Dedifferentiated amniotic fluid mesenchymal stem cell (primary cell): ENCODE measurements at regions not wholly inside any gene's neighbourhood (a gene's known extent, or its start where the extent isn't known, plus 50 kb on each side); places are given as distances from the start of the nearest gene placed in this dataset.
"Not testable (repeated sequence)": the region's sequence is repeated elsewhere in the genome, so short reads cannot be mapped to it uniquely, and the experiment has no call there.

Experiments used
- DNase-seq: peaks from one replicate; pipeline ENCODE4 v3.0.0-alpha.2; 2016; ENCODE audit errors: extremely low spot score

GRCh38 chr7:4437916-4438315 is 244.2 kb upstream of the FOXK1 start:
- no peak for DNase-seq

GRCh38 chr7:4438723-4439245 is 243.3 kb upstream of the FOXK1 start:
- DNase-seq: no peak

- DNase-seq: no peak
Observed at GRCh38 chr7:4439444-4439843, 242.7 kb upstream of the FOXK1 start.

GRCh38 chr7:4444106-4444505 is 238.0 kb upstream of the FOXK1 start:
- DNase-seq: no peak

GRCh38 chr7:4445777-4446176 is 236.3 kb upstream of the FOXK1 start:
- DNase-seq: no peak

- DNase-seq: no peak
Observed at GRCh38 chr7:4449263-4449662, 232.8 kb upstream of the FOXK1 start.

GRCh38 chr7:4450483-4450882 is 231.6 kb upstream of the FOXK1 start:
- DNase-seq: no peak

GRCh38 chr7:4460597-4460996 is 221.5 kb upstream of the FOXK1 start:
- DNase-seq: no peak

- DNase-seq: no peak
Observed at GRCh38 chr7:4461531-4461930, 220.6 kb upstream of the FOXK1 start.

- DNase-seq: no peak
Observed at GRCh38 chr7:4468320-4469102, 213.6 kb upstream of the FOXK1 start.

GRCh38 chr7:4470246-4470645 is 211.8 kb upstream of the FOXK1 start:
- no peak for DNase-seq

- no peak for DNase-seq
Observed at GRCh38 chr7:4472728-4473127, 209.4 kb upstream of the FOXK1 start.

- no peak for DNase-seq
Observed at GRCh38 chr7:4479367-4480039, 202.6 kb upstream of the FOXK1 start.

- not testable (repeated sequence) for DNase-seq
Observed at GRCh38 chr7:4480131-4480530, 202.0 kb upstream of the FOXK1 start.

- DNase-seq: no peak
Observed at GRCh38 chr7:4483851-4484250, 198.2 kb upstream of the FOXK1 start.

- DNase-seq: no peak
Observed at GRCh38 chr7:4484545-4484944, 197.6 kb upstream of the FOXK1 start.

- no peak for DNase-seq
Observed at GRCh38 chr7:4486907-4487306, 195.2 kb upstream of the FOXK1 start.

GRCh38 chr7:4496911-4497310 is 185.2 kb upstream of the FOXK1 start:
- DNase-seq: not testable (repeated sequence)

GRCh38 chr7:4500812-4501211 is 181.3 kb upstream of the FOXK1 start:
- DNase-seq: no peak

- DNase-seq: not testable (repeated sequence)
Observed at GRCh38 chr7:4507886-4508285, 174.2 kb upstream of the FOXK1 start.

- no peak for DNase-seq
Observed at GRCh38 chr7:4513450-4513849, 168.6 kb upstream of the FOXK1 start.

GRCh38 chr7:4519819-4520520 is 162.1 kb upstream of the FOXK1 start:
- no peak for DNase-seq

- DNase-seq: no peak
Observed at GRCh38 chr7:4523219-4523618, 158.9 kb upstream of the FOXK1 start.
